ENCODE measurements at regions not wholly inside any gene's neighbourhood (a gene's known extent, or its start where the extent isn't known, plus 50 kb on each side); places are given as distances from the start of the nearest gene placed in this dataset.

DNA sequence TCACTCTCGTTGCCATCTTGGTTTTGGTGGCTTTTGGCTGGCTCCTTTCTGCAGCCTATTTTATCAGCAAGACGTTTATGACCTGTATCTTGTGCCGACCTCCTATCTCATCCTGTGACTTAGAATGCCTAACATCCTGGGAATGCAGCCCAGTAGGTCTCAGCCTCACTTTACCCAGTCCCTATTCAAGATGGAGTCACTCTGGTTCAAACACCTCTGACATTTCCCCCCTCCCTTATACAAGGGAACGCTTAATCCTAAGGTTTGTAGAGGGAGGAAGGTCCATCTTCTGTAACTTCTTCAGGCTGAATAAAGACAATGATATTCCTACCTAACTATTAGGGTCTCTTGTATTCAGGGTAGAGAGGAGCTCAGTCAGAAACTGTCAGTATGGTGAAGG is 79.3 kb upstream of the SPANXB1 start:
- no peak for DNase-seq
- WGBS, 2 donors, result 71 to 85% methylated on average over 4 of the region's 4 CpGs
- Histone ChIP-seq H3K27ac (ENCODE audit: low read depth in 1 of 2, low read length in 2 of 2) (no peak overlapping the region), H3K27me3 (ENCODE audit: control insufficient read depth in 1 of 2, insufficient read depth in 2 of 2, low read length in 1 of 2) (no peaks in the 10 kb centered on the region), H3K4me1 (ENCODE audit: control insufficient read depth in 1 of 2, insufficient read depth in 2 of 2, low read length in 2 of 2) (no peaks in the 10 kb centered on the region), H3K4me3 (ENCODE audit: low read length in 2 of 2) (no peak overlapping the region), H3K9me3 (ENCODE audit: control insufficient read depth, low read length) (no peaks in the 10 kb centered on the region), H3K36me3 (ENCODE audit: control insufficient read depth in 1 of 2, insufficient read depth in 2 of 2, low read length in 1 of 2) (no peaks in the 10 kb centered on the region)
- ATAC-seq (ENCODE audit: low FRiP score), result no peak
- intact Hi-C loops (cut with DNase I), result no loop called here

GRCh38 chrX:140928739-140929138 is 73.7 kb upstream of the SPANXB1 start:
- DNase-seq (no peak), ATAC-seq (ENCODE audit: low FRiP score) (no peak)
- H3K27me3 ChIP-seq (ENCODE audit: control insufficient read depth in 1 of 2, insufficient read depth in 2 of 2, low read length in 1 of 2), result no peaks in the 10 kb centered on the region
- no peaks in the 10 kb centered on the region for H3K36me3 ChIP-seq (ENCODE audit: control insufficient read depth in 1 of 2, insufficient read depth in 2 of 2, low read length in 1 of 2)
- intact Hi-C loops (cut with DNase I), result no loop called here
- no peaks in the 10 kb centered on the region for H3K4me1 ChIP-seq (ENCODE audit: control insufficient read depth in 1 of 2, insufficient read depth in 2 of 2, low read length in 2 of 2)
- no peak overlapping the region for H3K27ac ChIP-seq (ENCODE audit: low read depth in 1 of 2, low read length in 2 of 2)
- 79 to 91% methylated on average over 3 of the region's 3 CpGs for WGBS, 2 donors
- no peaks in the 10 kb centered on the region for H3K9me3 ChIP-seq (ENCODE audit: control insufficient read depth, low read length)
- no peak overlapping the region for H3K4me3 ChIP-seq (ENCODE audit: low read length in 2 of 2)

- H3K27me3 ChIP-seq (ENCODE audit: control insufficient read depth in 1 of 2, insufficient read depth in 2 of 2, low read length in 1 of 2), result no peaks in the 10 kb centered on the region
- H3K4me1 ChIP-seq (ENCODE audit: control insufficient read depth in 1 of 2, insufficient read depth in 2 of 2, low read length in 2 of 2), result no peaks in the 10 kb centered on the region
- H3K27ac ChIP-seq (ENCODE audit: low read depth in 1 of 2, low read length in 2 of 2), result no peak overlapping the region
- no peaks in the 10 kb centered on the region for H3K9me3 ChIP-seq (ENCODE audit: control insufficient read depth, low read length)
- 67 to 76% methylated on average over 3 of the region's 3 CpGs for WGBS, 2 donors
- H3K36me3 ChIP-seq (ENCODE audit: control insufficient read depth in 1 of 2, insufficient read depth in 2 of 2, low read length in 1 of 2), result no peaks in the 10 kb centered on the region
- H3K4me3 ChIP-seq (ENCODE audit: low read length in 2 of 2), result no peak overlapping the region
- intact Hi-C loops (cut with DNase I), result no loop called here
- no peak for DNase-seq
- ATAC-seq (ENCODE audit: low FRiP score), result no peak
Observed at GRCh38 chrX:140933016-140933415, 69.4 kb upstream of the SPANXB1 start.

DNA sequence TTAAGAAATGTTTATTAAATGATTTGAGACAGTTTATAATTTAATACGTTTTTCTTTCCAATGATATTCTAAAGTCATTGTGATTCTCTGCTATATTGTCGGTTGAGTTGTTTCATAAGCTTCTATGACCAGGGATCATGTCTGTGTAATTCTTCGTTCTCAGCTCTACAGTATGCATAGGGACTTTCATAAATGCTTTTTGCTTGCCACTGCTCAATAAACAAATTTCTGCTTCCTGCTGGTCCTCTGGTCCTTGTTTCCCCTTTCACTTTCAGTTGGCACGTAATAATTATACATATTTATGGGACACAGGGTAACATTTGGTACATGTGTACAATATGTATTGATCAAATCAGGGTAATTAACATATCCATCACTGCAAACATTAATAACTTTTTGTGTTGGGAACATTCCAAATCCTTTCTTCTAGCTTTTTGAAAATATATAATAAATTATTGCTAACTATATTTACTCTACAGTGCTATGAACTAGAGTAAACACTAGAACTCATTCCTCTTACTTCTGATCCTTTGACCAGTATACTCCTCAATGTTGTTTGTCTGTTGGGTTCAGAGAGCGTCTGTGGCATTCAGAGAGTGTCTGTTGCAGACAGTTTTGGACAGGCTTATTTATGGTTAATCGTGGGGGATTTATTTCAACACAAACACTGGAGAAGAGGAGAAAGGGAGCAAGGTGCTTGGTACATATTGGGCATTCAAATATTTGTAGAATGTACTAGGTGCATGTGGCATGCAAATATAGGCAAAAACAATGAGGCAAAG is 68.3 kb upstream of the SPANXB1 start:
- WGBS, 2 donors, result 69 to 72% methylated on average over 6 of the region's 6 CpGs
- no peaks in the 10 kb centered on the region for H3K27me3 ChIP-seq (ENCODE audit: control insufficient read depth in 1 of 2, insufficient read depth in 2 of 2, low read length in 1 of 2)
- H3K27ac ChIP-seq (ENCODE audit: low read depth in 1 of 2, low read length in 2 of 2), result no peak overlapping the region
- H3K4me1 ChIP-seq (ENCODE audit: control insufficient read depth in 1 of 2, insufficient read depth in 2 of 2, low read length in 2 of 2), result no peaks in the 10 kb centered on the region
- no peaks in the 10 kb centered on the region for H3K9me3 ChIP-seq (ENCODE audit: control insufficient read depth, low read length)
- DNase-seq (no peak), ATAC-seq (ENCODE audit: low FRiP score) (no peak)
- no peak overlapping the region for H3K4me3 ChIP-seq (ENCODE audit: low read length in 2 of 2)
- intact Hi-C loops (cut with DNase I), result no loop called here
- H3K36me3 ChIP-seq (ENCODE audit: control insufficient read depth in 1 of 2, insufficient read depth in 2 of 2, low read length in 1 of 2), result no peaks in the 10 kb centered on the region

- no peaks in the 10 kb centered on the region for H3K9me3 ChIP-seq (ENCODE audit: control insufficient read depth, low read length)
- intact Hi-C loops (cut with DNase I), result no loop called here
Observed at GRCh38 chrX:140943513-140943912, 58.9 kb upstream of the SPANXB1 start.

DNA sequence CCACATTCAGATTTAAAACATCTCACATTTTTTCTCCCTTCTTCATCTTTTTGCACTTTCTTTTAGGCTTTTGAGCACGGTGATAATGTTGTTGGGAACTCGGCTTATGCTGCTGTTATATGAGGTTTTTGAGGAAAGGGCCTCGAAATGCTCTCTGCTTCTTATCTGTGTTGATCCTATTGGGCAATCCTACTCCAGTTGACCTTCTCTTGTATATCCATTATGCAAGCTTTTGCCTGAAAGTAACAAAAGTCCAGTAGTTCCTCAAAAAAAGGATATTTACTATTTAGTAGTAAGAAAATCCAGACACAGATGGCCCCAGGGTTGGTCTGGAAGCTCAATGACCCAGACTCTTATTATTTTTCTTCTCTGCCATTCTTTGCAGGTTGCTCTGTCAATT is 57.7 kb upstream of the SPANXB1 start:
- intact Hi-C loops (cut with DNase I), result no loop called here

More at GRCh38 chrX:140943513-140943912, 58.9 kb upstream of the SPANXB1 start:
- ATAC-seq (ENCODE audit: low FRiP score), result no peak
- Histone ChIP-seq H3K36me3 (ENCODE audit: control insufficient read depth in 1 of 2, insufficient read depth in 2 of 2, low read length in 1 of 2) (no peaks in the 10 kb centered on the region), H3K27ac (ENCODE audit: low read depth in 1 of 2, low read length in 2 of 2) (no peak overlapping the region), H3K4me1 (ENCODE audit: control insufficient read depth in 1 of 2, insufficient read depth in 2 of 2, low read length in 2 of 2) (peaks cover 1 to 7% of the 10 kb centered on the region in 2 donors), H3K27me3 (ENCODE audit: control insufficient read depth in 1 of 2, insufficient read depth in 2 of 2, low read length in 1 of 2) (no peaks in the 10 kb centered on the region), H3K4me3 (ENCODE audit: low read length in 2 of 2) (no peak overlapping the region)
- WGBS, 2 donors, result 88 to 96% methylated on average over 2 of the region's 2 CpGs
- no peak for DNase-seq

GRCh38 chrX:140948827-140949226 is 53.6 kb upstream of the SPANXB1 start:
- ATAC-seq (ENCODE audit: low FRiP score) (no peak), DNase-seq (no peak)
- Histone ChIP-seq H3K4me3 (ENCODE audit: low read length in 2 of 2) (no peak overlapping the region), H3K4me1 (ENCODE audit: control insufficient read depth in 1 of 2, insufficient read depth in 2 of 2, low read length in 2 of 2) (peaks cover 1 to 7% of the 10 kb centered on the region in 2 donors), H3K36me3 (ENCODE audit: control insufficient read depth in 1 of 2, insufficient read depth in 2 of 2, low read length in 1 of 2) (no peaks in the 10 kb centered on the region), H3K27me3 (ENCODE audit: control insufficient read depth in 1 of 2, insufficient read depth in 2 of 2, low read length in 1 of 2) (no peaks in the 10 kb centered on the region), H3K27ac (ENCODE audit: low read depth in 1 of 2, low read length in 2 of 2) (no peak overlapping the region), H3K9me3 (ENCODE audit: control insufficient read depth, low read length) (no peaks in the 10 kb centered on the region)
- intact Hi-C loops (cut with DNase I), result no loop called here
- 85% methylated on average over 5 of the region's 5 CpGs for WGBS, 2 donors

More for the DNA sequence above, 57.7 kb upstream of the SPANXB1 start:
- Histone ChIP-seq H3K9me3 (ENCODE audit: control insufficient read depth, low read length) (no peaks in the 10 kb centered on the region), H3K36me3 (ENCODE audit: control insufficient read depth in 1 of 2, insufficient read depth in 2 of 2, low read length in 1 of 2) (no peaks in the 10 kb centered on the region), H3K27me3 (ENCODE audit: control insufficient read depth in 1 of 2, insufficient read depth in 2 of 2, low read length in 1 of 2) (no peaks in the 10 kb centered on the region), H3K4me3 (ENCODE audit: low read length in 2 of 2) (no peak overlapping the region), H3K27ac (ENCODE audit: low read depth in 1 of 2, low read length in 2 of 2) (no peak overlapping the region), H3K4me1 (ENCODE audit: control insufficient read depth in 1 of 2, insufficient read depth in 2 of 2, low read length in 2 of 2) (peaks cover 1 to 7% of the 10 kb centered on the region in 2 donors)
- ATAC-seq (ENCODE audit: low FRiP score), result no peak
- DNase-seq, result no peak
- 79 to 98% methylated on average over 3 of the region's 3 CpGs for WGBS, 2 donors

DNA sequence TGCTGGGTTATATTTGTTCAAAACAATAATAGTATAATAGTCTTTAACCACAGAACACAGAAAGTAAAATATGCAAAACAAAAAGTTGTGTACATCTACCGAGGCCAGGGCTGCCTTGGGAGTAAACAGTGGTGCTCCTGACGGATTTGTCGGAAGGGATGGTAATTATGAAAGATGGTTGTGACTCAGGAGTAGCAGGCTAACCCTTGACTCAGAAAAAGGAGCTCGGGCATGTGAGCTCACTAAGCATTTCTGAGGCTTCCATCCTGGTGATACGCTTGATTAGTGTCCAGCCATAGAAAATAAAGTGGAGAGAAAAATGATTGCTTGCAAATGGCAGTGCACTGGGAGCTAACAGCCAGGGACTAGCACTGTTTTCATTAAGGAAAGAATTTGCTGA is 53.2 kb upstream of the SPANXB1 start:
- H3K27me3 ChIP-seq (ENCODE audit: control insufficient read depth in 1 of 2, insufficient read depth in 2 of 2, low read length in 1 of 2), result no peaks in the 10 kb centered on the region
- 71 to 89% methylated on average over 5 of the region's 5 CpGs for WGBS, 2 donors
- no peak overlapping the region for H3K4me3 ChIP-seq (ENCODE audit: low read length in 2 of 2)
- intact Hi-C loops (cut with DNase I), result no loop called here
- no peaks in the 10 kb centered on the region for H3K9me3 ChIP-seq (ENCODE audit: control insufficient read depth, low read length)
- H3K36me3 ChIP-seq (ENCODE audit: control insufficient read depth in 1 of 2, insufficient read depth in 2 of 2, low read length in 1 of 2), result no peaks in the 10 kb centered on the region
- DNase-seq, result no peak
- ATAC-seq (ENCODE audit: low FRiP score), result no peak
- no peak overlapping the region for H3K27ac ChIP-seq (ENCODE audit: low read depth in 1 of 2, low read length in 2 of 2)
- H3K4me1 ChIP-seq (ENCODE audit: control insufficient read depth in 1 of 2, insufficient read depth in 2 of 2, low read length in 2 of 2), result peaks cover 1 to 7% of the 10 kb centered on the region in 2 donors

All from aorta (tissue), 5 donors.